ENCODE measurements at regions not wholly inside any gene's neighbourhood (a gene's known extent, or its start where the extent isn't known, plus 50 kb on each side); places are given as distances from the start of the nearest gene placed in this dataset.

DNA sequence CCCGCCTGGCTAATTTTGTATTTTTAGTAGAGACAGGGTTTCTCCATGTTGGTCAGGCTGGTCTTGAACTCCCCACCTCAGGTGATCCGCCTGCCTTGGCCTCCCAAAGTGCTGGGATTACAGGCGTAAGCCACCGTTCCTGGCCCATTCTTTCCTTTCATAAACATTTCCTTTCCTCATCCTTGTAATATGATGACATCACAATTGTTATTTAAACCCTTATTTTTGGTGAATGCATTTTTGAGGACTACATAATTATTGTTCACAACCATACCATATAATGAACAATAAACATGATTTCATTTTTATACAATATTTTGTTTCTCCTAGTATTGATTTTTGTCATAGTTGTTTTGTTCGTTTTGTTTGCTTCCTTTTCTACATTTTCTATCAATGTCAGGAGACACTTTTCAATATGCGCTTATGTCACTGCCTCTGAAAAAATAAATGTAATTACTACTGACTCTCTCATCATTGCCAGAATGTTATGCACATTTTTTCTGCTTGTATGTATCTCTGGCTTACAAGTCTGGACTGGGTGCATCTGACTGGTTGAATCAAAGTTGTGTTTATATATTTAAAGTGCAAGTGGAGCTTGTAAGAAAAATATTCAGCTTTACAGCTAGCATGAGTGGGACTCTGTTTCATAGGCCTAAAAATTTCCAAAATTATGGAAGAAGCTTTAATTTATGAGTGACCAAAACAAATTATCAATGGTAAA lies 2286.3 kb upstream of the RAG2 start:
- Mint-ChIP-seq H3K27me3 (ENCODE audit: low read depth, poor library complexity) (no peaks in the 10 kb centered on the region), H3K9me3 (no peaks in the 10 kb centered on the region)

DNA sequence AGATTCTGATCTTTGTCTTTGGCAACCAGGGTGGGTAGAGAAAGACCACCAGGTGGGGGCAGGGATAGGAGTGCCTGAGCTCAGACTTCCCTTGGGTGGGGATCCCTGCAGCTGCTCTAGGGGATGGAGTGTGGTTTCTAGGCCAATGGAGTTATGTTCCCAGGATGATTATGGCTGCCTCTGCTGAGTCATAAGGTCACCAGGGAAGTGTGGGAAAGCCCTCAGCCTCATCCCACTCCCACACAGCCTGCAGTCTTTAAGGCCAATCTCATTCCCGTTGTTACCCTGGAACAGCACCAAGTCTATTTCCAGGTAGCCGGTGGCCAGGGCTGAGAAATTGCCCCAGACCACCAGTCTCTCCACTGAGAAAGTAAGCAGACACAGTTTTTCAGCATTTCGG lies 2269.3 kb upstream of the RAG2 start:
- DNase-seq = no peak
- TF ChIP-seq, protein P1, sequence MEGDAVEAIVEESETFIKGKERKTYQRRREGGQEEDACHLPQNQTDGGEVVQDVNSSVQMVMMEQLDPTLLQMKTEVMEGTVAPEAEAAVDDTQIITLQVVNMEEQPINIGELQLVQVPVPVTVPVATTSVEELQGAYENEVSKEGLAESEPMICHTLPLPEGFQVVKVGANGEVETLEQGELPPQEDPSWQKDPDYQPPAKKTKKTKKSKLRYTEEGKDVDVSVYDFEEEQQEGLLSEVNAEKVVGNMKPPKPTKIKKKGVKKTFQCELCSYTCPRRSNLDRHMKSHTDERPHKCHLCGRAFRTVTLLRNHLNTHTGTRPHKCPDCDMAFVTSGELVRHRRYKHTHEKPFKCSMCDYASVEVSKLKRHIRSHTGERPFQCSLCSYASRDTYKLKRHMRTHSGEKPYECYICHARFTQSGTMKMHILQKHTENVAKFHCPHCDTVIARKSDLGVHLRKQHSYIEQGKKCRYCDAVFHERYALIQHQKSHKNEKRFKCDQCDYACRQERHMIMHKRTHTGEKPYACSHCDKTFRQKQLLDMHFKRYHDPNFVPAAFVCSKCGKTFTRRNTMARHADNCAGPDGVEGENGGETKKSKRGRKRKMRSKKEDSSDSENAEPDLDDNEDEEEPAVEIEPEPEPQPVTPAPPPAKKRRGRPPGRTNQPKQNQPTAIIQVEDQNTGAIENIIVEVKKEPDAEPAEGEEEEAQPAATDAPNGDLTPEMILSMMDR (IDR thresholded peaks at IDR 0.05) = no peak
- H3K36me3 Mint-ChIP-seq (ENCODE audit: low read depth) = no peaks in the 10 kb centered on the region
- H3K27ac Mint-ChIP-seq = no peak overlapping the region
- no peaks in the 10 kb centered on the region for H3K4me1 Mint-ChIP-seq
- peaks cover 4% of the 10 kb centered on the region for H3K27me3 Mint-ChIP-seq (ENCODE audit: low read depth, poor library complexity)
- peaks cover 28% of the 10 kb centered on the region for H3K9me3 Mint-ChIP-seq
- H3K4me3 Mint-ChIP-seq = no peak overlapping the region

More for the DNA sequence above, 2286.3 kb upstream of the RAG2 start:
- DNase-seq = no peak
- TF ChIP-seq, protein P1 (IDR thresholded peaks at IDR 0.05) = no peak
- Mint-ChIP-seq H3K4me1 (no peaks in the 10 kb centered on the region), H3K27ac (no peak overlapping the region), H3K4me3 (no peak overlapping the region), H3K36me3 (ENCODE audit: low read depth) (no peaks in the 10 kb centered on the region)

DNA sequence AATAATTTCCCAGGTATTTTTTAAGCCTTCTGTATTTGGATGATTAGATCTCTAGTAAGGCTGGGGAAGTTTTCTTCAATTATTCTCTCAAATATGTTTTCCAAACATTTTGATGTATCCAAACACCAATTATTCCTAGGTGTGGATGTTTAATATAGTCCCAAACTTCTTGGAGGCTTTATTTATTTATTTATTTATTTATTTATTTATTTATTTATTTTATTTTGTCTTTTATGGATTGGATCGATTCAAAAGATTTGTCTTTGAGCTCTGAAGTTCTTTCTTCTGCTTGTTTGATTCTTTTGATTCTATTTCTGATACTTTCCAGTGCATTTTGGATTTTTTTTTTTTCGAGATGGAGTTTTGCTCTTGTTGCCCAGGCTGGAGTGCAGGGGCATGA lies 2267.9 kb upstream of the RAG2 start:
- TF ChIP-seq, protein P1 (IDR thresholded peaks at IDR 0.05) = no peak
- no peak for DNase-seq
- H3K27ac Mint-ChIP-seq = no peak overlapping the region
- H3K9me3 Mint-ChIP-seq = peaks cover 28% of the 10 kb centered on the region
- H3K4me3 Mint-ChIP-seq = no peak overlapping the region
- H3K36me3 Mint-ChIP-seq (ENCODE audit: low read depth) = no peaks in the 10 kb centered on the region
- H3K27me3 Mint-ChIP-seq (ENCODE audit: low read depth, poor library complexity) = peaks cover 4% of the 10 kb centered on the region
- no peaks in the 10 kb centered on the region for H3K4me1 Mint-ChIP-seq

DNA sequence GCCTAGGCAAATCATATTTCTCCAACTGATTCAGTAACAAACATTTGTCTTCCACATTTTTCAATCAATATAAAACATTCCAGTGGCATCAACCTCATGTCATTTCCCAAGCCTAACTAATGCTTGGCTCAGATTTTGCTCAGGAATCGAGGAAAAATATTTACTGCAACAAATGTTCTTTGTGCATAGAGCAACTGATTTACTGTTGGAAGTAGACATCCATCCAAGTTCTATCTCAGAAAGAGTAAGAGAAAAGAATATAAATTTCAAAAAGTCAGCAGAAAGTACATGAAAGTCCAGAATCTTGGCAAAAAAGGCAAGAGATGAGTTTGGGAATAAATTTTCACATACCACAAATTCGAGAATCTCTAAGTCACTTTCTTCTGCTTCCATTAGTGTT lies 2245.0 kb upstream of the RAG2 start:
- TF ChIP-seq, protein P1 (IDR thresholded peaks at IDR 0.05) = no peak
- Mint-ChIP-seq H3K36me3 (ENCODE audit: low read depth) (no peaks in the 10 kb centered on the region), H3K4me1 (no peaks in the 10 kb centered on the region), H3K27me3 (ENCODE audit: low read depth, poor library complexity) (no peaks in the 10 kb centered on the region), H3K27ac (no peak overlapping the region), H3K9me3 (peaks cover 13% of the 10 kb centered on the region), H3K4me3 (no peak overlapping the region)
- no peak for DNase-seq

DNA sequence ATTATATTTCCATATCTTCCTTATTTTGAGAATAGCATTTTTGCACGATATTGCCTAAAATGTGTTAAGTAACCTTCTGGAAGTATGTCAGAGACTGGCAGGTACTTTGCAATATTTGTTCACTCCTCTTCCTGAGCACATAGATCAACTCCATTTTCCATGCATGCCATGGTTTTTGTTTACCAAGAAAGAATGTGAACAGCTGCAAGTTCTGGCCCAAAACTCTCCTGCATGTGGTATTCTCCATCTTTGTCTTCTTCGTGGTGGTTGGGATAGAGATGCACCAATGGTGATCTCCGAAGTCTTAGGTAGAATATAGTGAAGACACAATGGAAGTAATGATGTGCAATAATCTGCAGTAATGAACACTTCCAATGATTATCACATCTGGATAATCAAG lies 2241.0 kb upstream of the RAG2 start:
- Mint-ChIP-seq H3K9me3 (no peaks in the 10 kb centered on the region), H3K4me3 (no peak overlapping the region), H3K36me3 (ENCODE audit: low read depth) (no peaks in the 10 kb centered on the region), H3K4me1 (no peaks in the 10 kb centered on the region), H3K27ac (no peak overlapping the region), H3K27me3 (ENCODE audit: low read depth, poor library complexity) (no peaks in the 10 kb centered on the region)
- DNase-seq = no peak
- TF ChIP-seq, protein P1 (IDR thresholded peaks at IDR 0.05) = no peak

DNA sequence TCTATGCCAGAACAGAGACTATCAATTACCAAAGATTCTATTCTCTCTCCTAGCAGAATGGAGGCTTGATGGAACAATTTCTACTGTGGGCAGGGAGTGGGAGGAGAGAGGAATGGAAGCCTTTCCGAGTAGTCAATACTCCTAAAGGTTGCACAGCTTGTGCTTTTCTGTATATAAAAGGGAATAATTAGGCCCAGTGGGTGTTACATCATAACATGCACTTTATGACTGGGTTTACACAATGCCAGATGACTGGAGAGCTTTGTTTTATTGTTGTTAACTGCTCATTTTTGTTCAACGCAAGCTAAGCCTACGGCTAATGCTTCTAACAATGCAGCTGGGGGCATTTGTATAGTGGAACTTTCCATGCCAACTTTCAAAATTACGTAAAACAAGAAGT lies 2237.9 kb upstream of the RAG2 start:
- Mint-ChIP-seq H3K36me3 (ENCODE audit: low read depth) (no peaks in the 10 kb centered on the region), H3K27me3 (ENCODE audit: low read depth, poor library complexity) (no peaks in the 10 kb centered on the region), H3K4me3 (no peak overlapping the region), H3K4me1 (no peaks in the 10 kb centered on the region), H3K9me3 (no peaks in the 10 kb centered on the region), H3K27ac (no peak overlapping the region)
- TF ChIP-seq, protein P1 (IDR thresholded peaks at IDR 0.05) = no peak
- DNase-seq = no peak
